Hematopoietic multipotent progenitor cell treated with erythropoietin and hydrocortisone succinate and interleukin-3 and kit ligand, for 4 days (in vitro differentiated cells): ENCODE measurements at regions not wholly inside any gene's neighbourhood (a gene's known extent, or its start where the extent isn't known, plus 50 kb on each side); places are given as distances from the start of the nearest gene placed in this dataset.

Experiments used
- DNase-seq: peaks from one replicate; pipeline ENCODE4 v3.0.0-alpha.2; 2015

DNA sequence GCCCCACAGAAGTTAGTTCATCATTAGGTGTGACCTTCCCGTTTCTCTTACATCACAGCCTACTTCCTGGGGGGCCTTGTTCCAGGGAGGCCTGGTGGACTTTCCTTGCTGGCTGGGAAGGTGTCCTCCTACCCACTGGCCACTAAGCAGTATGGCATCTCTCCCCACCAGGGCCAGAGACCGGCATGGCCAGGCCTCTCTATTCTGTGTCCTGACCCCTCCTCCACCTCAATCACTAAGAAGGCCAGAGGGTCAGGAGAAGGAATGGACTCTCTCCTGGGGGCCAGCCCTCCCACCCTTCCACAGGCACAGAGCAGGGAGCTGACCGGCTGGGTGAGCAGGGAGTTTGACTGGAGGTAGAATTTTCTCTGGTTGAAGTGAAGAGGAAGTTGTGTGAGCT lies 81.9 kb downstream of the PJA1 start:
- no peak for DNase-seq

- DNase-seq = no peak
Measured at GRCh38 chrX:69082753-69083150, 82.5 kb downstream of the PJA1 start.

DNA sequence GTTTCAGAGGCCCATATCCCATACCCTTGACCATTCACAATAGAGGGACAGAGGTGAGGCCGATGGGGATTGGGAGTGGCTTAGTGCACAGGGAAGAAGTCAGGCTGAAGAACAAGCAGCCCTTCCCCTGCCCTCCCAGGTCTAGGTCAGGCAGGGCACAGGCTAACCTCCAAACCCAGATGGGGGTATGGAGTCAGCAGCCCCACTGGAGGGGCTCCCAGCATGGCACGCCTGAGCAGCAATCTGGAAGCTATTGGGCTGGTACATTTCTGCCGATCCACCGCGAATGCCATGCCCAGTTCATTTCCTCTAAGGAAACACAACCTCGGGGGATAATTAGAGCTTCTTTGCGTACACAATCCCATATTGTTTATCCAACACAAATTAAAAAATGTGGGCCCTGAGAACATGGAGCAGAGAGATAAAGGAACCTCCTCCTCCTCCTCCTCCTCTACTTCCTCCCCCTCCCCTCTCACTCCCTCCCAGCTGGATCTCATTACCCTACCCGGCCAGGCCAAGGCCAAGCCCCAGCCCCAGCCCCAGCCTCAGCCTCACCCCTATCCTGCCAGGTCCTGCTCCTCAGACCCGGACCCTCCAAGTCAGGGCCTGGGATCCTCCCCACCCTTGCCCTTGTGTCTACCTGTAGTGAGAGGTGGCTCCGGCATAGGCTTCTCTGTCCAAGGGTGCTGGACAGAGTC lies 83.0 kb downstream of the PJA1 start:
- no peak for DNase-seq

- DNase-seq = no peak
Measured at GRCh38 chrX:69080855-69081465, 84.3 kb downstream of the PJA1 start.

DNA sequence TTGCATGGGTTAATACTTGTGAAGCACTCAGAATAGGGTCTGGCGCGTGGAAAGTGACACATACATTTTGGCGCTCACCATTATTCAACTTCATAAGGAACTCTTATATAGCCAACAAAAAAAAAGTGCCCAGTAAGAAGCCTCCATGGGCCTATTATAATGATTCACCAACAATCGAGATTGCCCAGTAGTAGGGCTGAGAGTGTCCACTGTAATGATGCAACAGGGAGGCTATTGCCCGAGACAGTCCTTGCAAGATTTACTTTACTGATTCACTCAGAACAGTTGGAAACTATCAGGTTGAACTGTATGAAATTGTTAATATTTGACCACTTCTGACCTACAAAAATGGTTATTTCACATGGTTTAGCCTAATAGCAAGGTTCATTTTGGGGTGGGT lies 86.0 kb downstream of the PJA1 start:
- DNase-seq = no peak

GRCh38 chrX:69077895-69078455 lies 87.3 kb downstream of the PJA1 start:
- peak; percentile 9 for DNase-seq

- peak; percentile 61 for DNase-seq
Measured at GRCh38 chrX:69076088-69076487, 89.2 kb downstream of the PJA1 start.

DNA sequence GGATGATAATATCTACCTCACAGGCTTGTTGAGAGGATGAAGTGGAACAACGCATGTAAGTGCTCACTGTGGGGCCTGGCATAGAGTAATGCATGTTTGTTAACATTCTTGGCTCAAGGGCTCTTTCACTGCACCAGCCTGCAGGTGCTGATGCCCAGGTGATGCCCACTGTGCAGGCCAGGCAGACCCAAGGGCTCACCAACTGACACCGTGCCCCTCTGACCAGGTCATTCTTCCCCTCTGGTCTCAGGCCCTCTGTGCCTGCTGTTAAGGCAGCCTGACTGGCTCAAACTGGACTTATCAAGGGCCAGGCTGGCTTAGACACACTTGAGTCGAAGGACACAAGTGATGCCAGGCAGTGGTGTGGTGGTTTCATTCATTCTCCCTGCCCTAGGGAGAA lies 90.5 kb downstream of the PJA1 start:
- no peak for DNase-seq

DNA sequence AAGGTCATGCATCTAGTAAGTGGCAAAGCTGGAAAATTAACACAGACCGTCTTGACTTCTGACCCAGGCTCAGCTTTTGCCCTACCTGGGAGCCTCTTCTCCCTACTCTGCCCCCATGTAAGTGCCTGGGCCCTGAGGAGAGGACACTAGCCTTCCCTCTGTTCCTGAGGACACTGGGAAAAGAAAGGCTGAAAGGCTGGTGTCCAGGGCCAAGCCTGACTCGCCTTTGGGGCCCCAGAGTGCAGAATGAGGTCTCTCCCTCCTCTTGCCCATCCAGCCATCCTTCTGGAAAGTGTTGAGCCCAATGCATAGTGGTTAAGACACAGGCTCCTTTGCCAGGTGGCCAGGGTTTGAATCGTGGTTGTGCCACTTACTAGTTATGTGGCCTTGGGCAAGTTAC lies 91.5 kb downstream of the PJA1 start:
- DNase-seq = no peak

DNA sequence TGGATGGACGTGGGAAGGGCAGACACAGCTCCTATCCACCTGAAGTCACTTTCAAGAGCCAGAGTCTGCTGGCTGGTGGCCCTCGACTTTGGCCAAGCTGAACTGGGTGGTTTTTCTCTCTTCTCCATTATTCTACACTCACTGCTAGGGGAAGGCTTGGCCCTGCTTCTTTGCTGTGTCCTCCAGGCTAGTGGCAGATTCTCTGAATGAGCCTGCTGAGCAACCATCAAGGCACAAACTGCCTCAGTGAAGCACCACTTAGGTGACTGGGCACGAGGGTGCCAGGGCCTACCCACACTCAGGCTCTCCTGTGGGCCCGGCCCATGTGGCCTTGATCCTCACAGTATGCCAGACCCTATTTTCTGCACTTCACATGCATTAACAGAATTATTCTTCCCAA lies 92.0 kb downstream of the PJA1 start:
- no peak for DNase-seq

DNA sequence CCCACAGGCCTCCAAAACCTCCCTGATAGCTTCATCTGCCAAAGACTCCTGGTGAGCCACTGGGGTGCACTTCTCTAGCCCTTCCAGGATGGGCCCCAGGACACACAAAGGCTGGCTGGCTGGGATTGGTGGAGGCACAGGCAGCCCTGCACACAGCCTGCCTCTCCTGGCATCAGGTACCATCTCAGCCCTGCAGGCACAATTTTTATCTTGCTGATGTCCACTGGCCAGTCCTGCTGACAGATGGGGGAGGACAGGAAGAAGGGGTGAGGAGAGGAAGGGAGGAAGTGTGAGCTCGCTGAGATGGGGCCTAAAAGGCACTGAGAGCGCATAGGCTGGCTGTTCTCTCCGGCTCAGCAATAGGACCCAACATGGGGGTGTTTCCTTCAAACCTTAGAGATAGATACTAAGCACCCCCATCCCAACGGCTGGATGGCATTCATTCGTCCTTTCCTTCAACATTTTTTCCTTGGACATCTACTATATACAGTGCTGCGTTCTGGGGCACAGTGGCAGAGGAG lies 92.7 kb downstream of the PJA1 start:
- DNase-seq = no peak

DNA sequence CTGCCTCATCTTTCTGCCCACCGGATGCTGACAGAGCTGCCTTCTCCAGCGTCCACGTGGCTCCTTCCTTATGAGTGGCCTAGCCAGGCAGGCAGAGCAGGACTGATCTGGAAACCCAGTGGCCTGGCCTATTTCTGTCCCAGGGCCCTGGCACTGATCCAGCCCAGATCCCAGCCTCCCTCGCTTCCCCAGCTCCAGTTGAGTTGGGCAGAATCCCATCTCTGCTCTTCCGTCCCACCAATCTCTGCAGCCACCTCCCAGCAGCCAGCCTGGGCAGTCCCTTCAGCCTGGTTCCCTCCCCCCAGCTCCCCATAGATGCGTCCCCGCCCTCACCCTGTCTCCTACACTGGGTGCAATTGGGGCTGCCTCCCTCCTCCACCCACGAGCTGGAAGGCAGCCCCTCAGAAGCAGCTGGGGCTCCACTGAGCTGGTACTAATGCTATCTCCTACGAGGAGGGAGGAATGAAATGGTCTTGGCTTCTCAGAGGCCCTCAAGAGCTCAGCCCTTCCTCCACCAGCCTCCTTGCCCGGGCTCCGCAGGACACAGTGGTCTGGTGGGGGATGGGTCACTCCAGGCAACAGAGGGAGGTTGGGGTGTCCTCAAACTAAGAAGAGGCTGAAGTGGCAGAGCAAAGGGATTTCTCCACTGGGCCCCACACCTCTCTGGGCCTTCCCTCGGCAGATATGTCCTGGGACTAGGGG lies 94.2 kb downstream of the PJA1 start:
- DNase-seq = no peak

DNA sequence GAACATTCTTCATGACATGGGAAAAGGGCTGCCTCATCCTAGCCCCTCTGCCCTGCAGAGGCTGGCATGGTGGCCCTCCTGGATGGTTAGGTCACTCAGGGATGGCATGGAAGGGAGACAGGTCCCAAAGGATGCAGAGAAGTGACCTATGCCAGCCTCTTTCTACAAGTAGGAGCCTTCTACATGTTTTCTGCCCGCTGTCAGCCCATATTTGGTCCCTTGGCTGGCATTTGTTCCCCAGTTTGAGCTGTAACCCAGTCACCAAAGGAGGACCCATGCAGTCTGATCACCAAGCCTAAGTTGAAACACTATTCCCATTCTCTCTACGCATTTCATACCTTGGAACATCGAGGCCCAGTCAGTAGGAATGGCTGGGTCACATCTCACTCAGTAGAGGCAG lies 95.4 kb downstream of the PJA1 start:
- no peak for DNase-seq

- no peak for DNase-seq
Measured at GRCh38 chrX:69069086-69069445, 96.2 kb downstream of the PJA1 start.

GRCh38 chrX:69068301-69069085 lies 96.8 kb downstream of the PJA1 start:
- no peak for DNase-seq

- DNase-seq = no peak
Measured at GRCh38 chrX:69067841-69068240, 97.4 kb downstream of the PJA1 start.

DNA sequence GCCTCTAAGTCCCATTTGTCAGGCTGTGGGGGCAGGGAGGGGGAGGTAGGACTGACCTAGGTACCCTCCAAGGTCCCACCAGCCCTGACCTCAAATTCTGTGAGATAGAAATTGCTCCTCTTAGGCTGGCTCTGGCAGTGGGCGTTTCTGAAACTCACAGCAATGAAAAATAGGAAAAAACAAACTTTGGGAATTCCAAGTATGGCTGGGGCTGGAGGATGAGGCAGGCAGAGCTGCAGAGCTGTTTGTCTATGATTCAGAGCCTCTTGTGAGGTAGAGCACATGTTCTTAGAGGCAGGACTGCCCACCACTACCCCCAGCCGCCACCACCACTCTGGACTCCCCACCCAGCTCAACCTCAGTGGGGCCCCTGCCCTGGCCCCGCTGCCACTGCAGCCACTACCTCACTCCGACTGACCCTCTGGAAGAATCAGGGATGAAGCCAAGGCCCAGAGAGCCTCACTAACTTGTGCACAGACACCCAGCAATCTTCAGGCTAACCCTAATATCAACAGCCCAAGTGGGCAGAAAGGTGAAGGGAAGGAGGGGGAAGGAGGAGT lies 98.2 kb downstream of the PJA1 start:
- no peak for DNase-seq

DNA sequence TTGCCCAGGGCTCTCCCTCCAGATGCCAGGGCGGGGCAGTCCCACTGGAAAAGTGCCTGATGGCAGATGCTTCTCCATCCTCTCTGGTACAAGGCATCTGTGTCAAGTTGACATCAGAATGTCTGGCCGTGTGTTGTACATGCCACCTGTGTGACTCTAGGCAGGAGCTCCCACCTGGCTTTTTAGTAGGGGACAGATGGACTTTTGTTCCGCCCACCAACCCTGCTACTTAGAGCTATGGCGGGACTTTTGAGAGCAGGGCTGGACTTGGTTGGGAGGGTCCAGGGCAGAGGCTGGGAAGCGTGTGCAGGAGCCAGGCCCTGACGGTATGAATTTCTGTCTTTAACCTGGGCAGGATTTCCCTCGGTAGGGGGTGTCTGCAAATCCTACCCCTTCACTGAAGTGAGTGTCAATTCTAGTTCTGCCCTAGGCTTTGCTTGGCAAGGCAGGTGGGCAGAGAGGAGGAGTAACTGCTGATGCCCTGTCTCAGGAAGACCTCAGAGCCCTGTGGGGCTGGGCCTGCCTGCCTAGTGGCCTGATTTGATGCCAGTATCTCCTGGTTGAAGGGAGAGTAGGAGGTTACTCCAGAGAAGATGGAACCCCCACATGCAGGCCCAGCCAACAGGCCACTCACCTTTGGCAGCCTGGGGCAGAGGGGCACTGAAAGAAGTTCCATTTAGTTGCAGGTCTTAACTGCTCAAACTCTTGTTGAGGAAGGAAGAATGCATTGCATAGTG lies 99.1 kb downstream of the PJA1 start:
- no peak for DNase-seq

GRCh38 chrX:69065451-69065850 lies 99.8 kb downstream of the PJA1 start:
- DNase-seq = no peak

DNA sequence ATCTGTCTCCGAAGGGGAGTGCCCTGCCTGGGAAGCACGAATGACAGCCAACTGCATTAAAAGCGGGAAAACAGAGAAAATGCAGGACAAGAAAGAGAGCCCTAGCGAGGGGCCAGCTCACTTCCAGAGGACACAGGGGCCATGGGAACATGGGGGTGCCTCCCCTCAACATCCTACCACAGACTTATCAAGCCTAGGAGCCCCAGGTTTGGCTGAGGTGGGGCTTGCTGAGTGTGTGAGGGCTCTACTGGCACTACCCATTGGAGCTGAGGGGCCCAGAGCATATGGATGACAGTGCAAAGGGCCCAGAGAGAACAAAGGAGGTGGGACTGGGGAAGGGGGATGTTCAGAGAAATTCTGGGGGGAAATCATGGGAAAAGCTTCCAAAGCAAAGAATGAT lies 101.8 kb downstream of the PJA1 start:
- no peak for DNase-seq

DNA sequence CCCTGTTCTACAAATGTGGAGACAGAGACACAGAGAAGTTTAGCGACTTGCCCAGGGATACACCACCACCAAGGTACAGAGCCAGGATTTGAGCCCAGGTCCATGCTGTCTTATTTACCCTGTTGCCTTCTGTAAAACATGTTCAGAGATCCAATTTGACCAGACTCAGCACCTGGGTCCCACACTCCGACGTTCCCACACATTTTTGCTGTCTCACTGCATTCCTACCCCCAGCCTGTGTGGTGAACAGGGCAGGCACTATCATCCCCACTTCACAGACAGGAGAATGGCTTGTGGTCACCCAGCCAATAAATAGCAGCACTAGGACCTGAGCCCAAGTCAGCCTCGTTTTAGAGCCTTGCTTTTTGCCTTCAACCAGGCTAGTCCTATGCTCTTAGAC lies 102.8 kb downstream of the PJA1 start:
- DNase-seq = no peak
